ENCODE measurements at regions not wholly inside any gene's neighbourhood (a gene's known extent, or its start where the extent isn't known, plus 50 kb on each side); places are given as distances from the start of the nearest gene placed in this dataset.

DNA sequence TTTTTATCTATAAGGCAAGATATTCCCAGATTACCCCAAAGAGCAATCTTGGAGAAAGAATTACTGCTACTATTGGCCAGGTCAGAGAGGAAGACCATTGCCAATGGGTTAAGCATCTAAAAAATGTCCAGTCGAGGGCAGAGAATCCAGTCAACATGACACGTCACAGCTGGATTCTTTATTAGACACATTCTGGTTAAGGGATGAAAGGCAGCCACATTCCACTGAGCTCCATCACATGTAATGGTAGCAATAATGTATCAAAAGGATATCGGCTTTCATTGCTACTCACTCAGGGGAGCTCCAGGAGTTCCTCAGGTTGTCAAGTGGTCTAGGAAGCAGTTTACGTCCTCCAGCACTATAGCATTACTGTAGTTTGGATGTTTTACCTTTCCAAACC, 421.1 kb downstream of the PLOD2 start:
- POLR2A ChIA-PET, result no interaction called here
- H3K27me3 Mint-ChIP-seq, result no peaks in the 10 kb centered on the region
- no peak for ATAC-seq
- DNase-seq, result no peak
- no peaks in the 10 kb centered on the region for H3K4me1 Mint-ChIP-seq
- H3K36me3 Mint-ChIP-seq, result no peaks in the 10 kb centered on the region
- peaks cover 0 to 4% (median 0%) of the 10 kb centered on the region in 9 donors for H3K9me3 Mint-ChIP-seq
- H3K27ac Mint-ChIP-seq, result no peak overlapping the region
- no peak overlapping the region for H3K4me3 Mint-ChIP-seq

DNA sequence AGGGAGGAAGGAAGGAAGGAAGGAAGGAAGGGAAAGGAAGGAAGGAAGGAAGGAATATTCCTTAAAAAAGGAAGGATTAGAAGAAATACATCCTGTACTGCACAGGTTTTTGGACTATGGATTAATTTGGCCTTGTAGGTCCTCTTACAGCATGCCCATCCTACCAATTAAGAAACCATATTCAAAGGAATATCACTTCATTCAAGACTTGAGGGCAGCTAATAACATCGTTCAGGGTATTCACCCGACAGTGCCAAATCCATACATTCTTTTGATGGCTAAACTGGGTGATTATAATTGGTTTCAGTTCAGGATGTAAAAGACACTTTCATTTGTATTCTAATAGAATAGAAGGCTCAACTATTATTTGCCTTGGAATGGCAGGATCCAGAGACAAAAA, 410.3 kb downstream of the PLOD2 start:
- H3K27ac Mint-ChIP-seq, result no peak overlapping the region
- no peaks in the 10 kb centered on the region for H3K27me3 Mint-ChIP-seq
- H3K4me1 Mint-ChIP-seq, result no peaks in the 10 kb centered on the region
- H3K9me3 Mint-ChIP-seq, result peaks cover 0 to 28% (median 2%) of the 10 kb centered on the region in 9 donors
- DNase-seq (no peak), ATAC-seq (no peak)
- H3K4me3 Mint-ChIP-seq, result no peak overlapping the region
- POLR2A ChIA-PET, result no interaction called here
- no peaks in the 10 kb centered on the region for H3K36me3 Mint-ChIP-seq

- Mint-ChIP-seq H3K27ac (no peak overlapping the region), H3K36me3 (no peaks in the 10 kb centered on the region), H3K9me3 (peaks cover 0 to 20% (median 0%) of the 10 kb centered on the region in 9 donors), H3K4me3 (no peak overlapping the region), H3K27me3 (no peaks in the 10 kb centered on the region), H3K4me1 (no peaks in the 10 kb centered on the region)
- ATAC-seq (no peak), DNase-seq (no peak)
- POLR2A ChIA-PET, result no interaction called here
Observed at GRCh38 chr3:145752576-145752975, 408.4 kb downstream of the PLOD2 start.

GRCh38 chr3:145754605-145755289, 406.2 kb downstream of the PLOD2 start:
- Mint-ChIP-seq H3K9me3 (peaks cover 0 to 11% (median 0%) of the 10 kb centered on the region in 9 donors), H3K27ac (no peak overlapping the region), H3K36me3 (no peaks in the 10 kb centered on the region), H3K4me3 (no peak overlapping the region), H3K27me3 (no peaks in the 10 kb centered on the region), H3K4me1 (no peaks in the 10 kb centered on the region)
- POLR2A ChIA-PET, result no interaction called here
- ATAC-seq, result no peak
- DNase-seq, result no peak

GRCh38 chr3:145760036-145760435, 400.9 kb downstream of the PLOD2 start:
- Mint-ChIP-seq H3K4me3 (no peak overlapping the region), H3K27ac (no peak overlapping the region), H3K4me1 (no peaks in the 10 kb centered on the region), H3K27me3 (no peaks in the 10 kb centered on the region), H3K36me3 (no peaks in the 10 kb centered on the region), H3K9me3 (peaks cover 0 to 8% (median 0%) of the 10 kb centered on the region in 9 donors)
- POLR2A ChIA-PET, result no interaction called here
- DNase-seq (no peak), ATAC-seq (no peak)

DNA sequence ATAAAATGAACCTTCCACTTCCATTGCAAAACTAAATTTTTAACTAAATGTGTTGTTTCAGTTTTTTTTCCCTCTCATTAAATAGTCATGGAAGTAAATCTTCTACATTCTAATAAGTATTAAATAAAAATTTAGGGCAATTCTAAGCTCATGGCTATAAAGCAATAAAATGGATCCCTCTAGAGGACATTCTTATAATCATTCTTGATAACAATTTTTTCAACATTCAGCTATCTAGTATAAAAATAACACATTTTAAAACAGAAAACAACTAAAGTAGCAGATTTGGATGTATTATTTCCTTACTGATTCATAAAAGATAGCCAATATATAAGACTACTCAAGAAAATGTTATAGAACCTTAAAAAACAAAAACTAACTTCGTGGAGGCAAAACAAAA, 393.1 kb downstream of the PLOD2 start:
- H3K27me3 Mint-ChIP-seq, result no peaks in the 10 kb centered on the region
- ATAC-seq, result no peak
- no peak overlapping the region for H3K4me3 Mint-ChIP-seq
- H3K4me1 Mint-ChIP-seq, result no peaks in the 10 kb centered on the region
- peaks cover 0 to 15% (median 6%) of the 10 kb centered on the region in 9 donors for H3K9me3 Mint-ChIP-seq
- no peaks in the 10 kb centered on the region for H3K36me3 Mint-ChIP-seq
- no peak overlapping the region for H3K27ac Mint-ChIP-seq
- DNase-seq, result no peak
- POLR2A ChIA-PET, result no interaction called here

GRCh38 chr3:145776782-145777408, 384.1 kb downstream of the PLOD2 start:
- no peak overlapping the region for H3K27ac Mint-ChIP-seq
- no peak overlapping the region for H3K4me3 Mint-ChIP-seq
- DNase-seq, result no peak
- H3K27me3 Mint-ChIP-seq, result peaks cover 0 to 2% (median 0%) of the 10 kb centered on the region in 5 donors
- no peaks in the 10 kb centered on the region for H3K36me3 Mint-ChIP-seq
- ATAC-seq, result no peak
- POLR2A ChIA-PET, result no interaction called here
- peaks cover 0 to 8% (median 2%) of the 10 kb centered on the region in 9 donors for H3K9me3 Mint-ChIP-seq
- H3K4me1 Mint-ChIP-seq, result no peaks in the 10 kb centered on the region

DNA sequence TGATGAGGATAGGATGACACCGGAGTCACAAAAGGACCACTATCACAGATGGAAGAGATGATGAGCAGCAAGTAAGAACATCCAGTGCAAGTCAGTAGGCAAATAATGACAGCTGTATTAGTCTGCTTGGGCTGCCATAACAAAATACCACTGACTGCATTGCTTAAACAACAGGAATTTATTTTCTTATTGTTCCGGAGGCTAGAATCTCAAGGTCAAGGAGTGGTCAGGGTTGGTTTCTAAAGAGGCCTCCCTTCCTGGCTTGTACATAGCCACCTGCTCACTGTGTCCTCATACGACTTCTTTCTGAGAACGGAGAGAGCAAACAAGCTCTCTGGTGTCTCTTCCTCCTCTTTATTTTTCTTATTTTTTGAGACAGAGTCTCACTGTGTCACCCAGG, 380.7 kb downstream of the PLOD2 start:
- no peak for DNase-seq
- H3K4me3 Mint-ChIP-seq, result no peak overlapping the region
- H3K4me1 Mint-ChIP-seq, result no peaks in the 10 kb centered on the region
- no peaks in the 10 kb centered on the region for H3K36me3 Mint-ChIP-seq
- H3K27ac Mint-ChIP-seq, result no peak overlapping the region
- no peak for ATAC-seq
- peaks cover 0 to 3% (median 0%) of the 10 kb centered on the region in 9 donors for H3K9me3 Mint-ChIP-seq
- POLR2A ChIA-PET, result no interaction called here
- peaks cover 0 to 2% (median 0%) of the 10 kb centered on the region in 5 donors for H3K27me3 Mint-ChIP-seq

GRCh38 chr3:145785668-145786067, 375.3 kb downstream of the PLOD2 start:
- Mint-ChIP-seq H3K4me1 (no peaks in the 10 kb centered on the region), H3K9me3 (peaks cover 0 to 6% (median 0%) of the 10 kb centered on the region in 9 donors), H3K36me3 (no peaks in the 10 kb centered on the region), H3K4me3 (no peak overlapping the region), H3K27me3 (peaks cover 0 to 2% (median 0%) of the 10 kb centered on the region in 5 donors), H3K27ac (no peak overlapping the region)
- POLR2A ChIA-PET, result no interaction called here
- DNase-seq, result no peak
- no peak for ATAC-seq

- H3K4me3 Mint-ChIP-seq, result no peak overlapping the region
- no peak for ATAC-seq
- H3K36me3 Mint-ChIP-seq, result peaks cover 0 to 5% (median 0%) of the 10 kb centered on the region in 3 donors
- H3K27me3 Mint-ChIP-seq, result no peaks in the 10 kb centered on the region
- H3K4me1 Mint-ChIP-seq, result no peaks in the 10 kb centered on the region
- POLR2A ChIA-PET, result no interaction called here
- H3K9me3 Mint-ChIP-seq, result peaks cover 3 to 16% (median 8%) of the 10 kb centered on the region in 9 donors
- no peak overlapping the region for H3K27ac Mint-ChIP-seq
- DNase-seq, result no peak
Observed at GRCh38 chr3:145798007-145798406, 363.0 kb downstream of the PLOD2 start.

DNA sequence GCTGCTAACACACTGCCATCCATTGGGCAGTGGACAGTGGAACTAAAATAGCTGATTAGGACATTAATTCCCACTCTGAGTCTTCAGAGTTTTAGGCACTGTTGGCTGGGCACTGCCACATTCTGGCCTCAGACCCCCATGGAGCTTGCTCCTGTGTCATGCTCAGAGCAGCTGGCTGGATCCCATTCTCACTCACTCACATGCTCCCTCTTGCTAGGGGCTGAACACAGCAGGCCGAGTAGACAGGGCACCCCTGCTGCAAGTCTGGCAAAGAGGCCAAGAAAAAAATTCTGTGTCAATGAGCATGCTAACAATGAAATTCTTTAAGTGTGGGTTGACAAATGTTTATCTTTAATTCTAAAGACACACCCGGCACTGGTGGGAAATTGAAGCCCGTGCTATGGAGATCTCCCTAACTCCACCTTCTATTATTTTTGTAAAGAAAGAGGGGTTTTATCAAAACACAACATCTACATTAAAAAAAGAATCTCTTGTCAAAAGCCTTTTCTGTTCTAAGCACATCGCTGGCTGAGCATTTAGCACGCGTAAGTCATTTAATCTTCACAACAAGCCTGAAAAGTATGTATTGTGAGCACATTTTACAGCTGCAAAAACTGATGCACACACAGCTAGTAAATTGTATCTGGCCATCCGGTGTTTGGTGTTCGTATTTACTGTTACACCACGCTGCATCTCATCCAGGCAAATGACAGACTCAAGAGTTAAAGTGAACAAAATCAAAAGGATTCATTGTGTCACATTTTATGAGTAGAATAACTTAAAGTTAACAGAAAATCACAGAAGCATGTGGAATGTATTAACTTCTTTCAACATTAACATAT, 362.1 kb downstream of the PLOD2 start:
- ATAC-seq, result no peak
- POLR2A ChIA-PET, result no interaction called here
- no peaks in the 10 kb centered on the region for H3K4me1 Mint-ChIP-seq

DNA sequence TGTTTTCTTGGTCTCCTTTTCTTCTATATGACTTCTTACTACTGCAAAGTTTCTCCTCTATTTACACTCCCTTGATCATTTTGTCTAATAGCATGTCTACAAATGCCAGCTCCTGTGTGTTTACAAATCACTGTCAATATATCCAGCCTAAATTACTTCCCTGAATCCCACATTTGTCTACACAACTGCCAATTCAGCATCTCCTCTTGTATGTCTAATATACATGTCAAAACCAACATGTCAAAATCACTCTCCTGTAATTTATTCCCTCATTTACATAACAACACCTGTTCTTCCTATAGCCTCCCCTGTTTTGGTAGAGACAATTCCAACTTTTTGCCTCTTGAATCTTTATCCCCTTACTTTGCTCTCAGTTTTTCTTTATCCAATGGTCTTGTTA, 359.3 kb downstream of the PLOD2 start:
- peaks cover 0 to 6% (median 0%) of the 10 kb centered on the region in 9 donors for H3K9me3 Mint-ChIP-seq
- H3K4me1 Mint-ChIP-seq, result no peaks in the 10 kb centered on the region
- no peak for DNase-seq
- no peak for ATAC-seq
- H3K36me3 Mint-ChIP-seq, result no peaks in the 10 kb centered on the region
- POLR2A ChIA-PET, result no interaction called here
- no peak overlapping the region for H3K27ac Mint-ChIP-seq
- H3K27me3 Mint-ChIP-seq, result no peaks in the 10 kb centered on the region
- H3K4me3 Mint-ChIP-seq, result no peak overlapping the region

More for the DNA sequence above, 362.1 kb downstream of the PLOD2 start:
- Mint-ChIP-seq H3K4me3 (no peak overlapping the region), H3K36me3 (no peaks in the 10 kb centered on the region), H3K27me3 (no peaks in the 10 kb centered on the region), H3K27ac (no peak overlapping the region), H3K9me3 (peaks cover 0 to 15% (median 4%) of the 10 kb centered on the region in 9 donors)
- DNase-seq, result no peak

DNA sequence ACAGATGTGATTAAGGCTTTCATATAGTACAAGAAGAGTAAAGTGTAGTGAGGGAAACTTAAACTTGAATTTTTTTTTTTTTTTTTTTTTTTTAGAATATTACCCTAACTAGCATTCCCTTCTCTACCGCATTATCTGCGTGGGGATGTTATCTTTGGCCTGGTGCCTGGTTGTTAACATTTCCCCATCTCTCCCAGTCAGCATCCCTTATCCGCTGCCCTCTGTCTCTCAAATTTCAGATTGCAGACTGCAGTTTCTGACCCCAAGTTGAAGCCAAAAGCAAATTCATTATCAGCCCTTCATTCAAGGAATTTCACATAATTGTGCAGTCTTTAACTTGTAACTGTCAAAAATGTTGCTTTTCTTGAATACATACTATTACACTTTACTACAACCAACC, 353.0 kb downstream of the PLOD2 start:
- no peaks in the 10 kb centered on the region for H3K36me3 Mint-ChIP-seq
- peaks cover 0 to 6% (median 0%) of the 10 kb centered on the region in 5 donors for H3K27me3 Mint-ChIP-seq
- DNase-seq (no peak), ATAC-seq (no peak)
- H3K9me3 Mint-ChIP-seq, result peaks cover 0 to 13% (median 2%) of the 10 kb centered on the region in 9 donors
- no peak overlapping the region for H3K4me3 Mint-ChIP-seq
- no peak overlapping the region for H3K27ac Mint-ChIP-seq
- no peaks in the 10 kb centered on the region for H3K4me1 Mint-ChIP-seq
- POLR2A ChIA-PET, result no interaction called here

Measured in naive thymus-derived CD8-positive, alpha-beta T cell (primary cell).